HepG2 (cell line): ENCODE measurements at regions not wholly inside any gene's neighbourhood (a gene's known extent, or its start where the extent isn't known, plus 50 kb on each side); places are given as distances from the start of the nearest gene placed in this dataset.

Experiments used
- FOXP4 ChIP-seq: sonication (generic); formaldehyde crosslinking; IDR thresholded peaks from 2 replicates; pipeline ENCODE4 v1.4.0; 2020; ENCODE audit warnings: missing genetic modification reagents
- HDAC6 ChIP-seq: fragments of 200-600 bp; sonication (generic); IDR thresholded peaks from 2 replicates; pipeline ENCODE4 v1.7.0; 2017; ENCODE audit warnings: mild to moderate bottlenecking, antibody characterized with exemption, low read length, low read depth
- ISL2 ChIP-seq: sonication (generic); formaldehyde crosslinking; IDR thresholded peaks from 2 replicates; pipeline ENCODE4 v1.5.0; 2020; ENCODE audit warnings: missing genetic modification reagents
- MAZ ChIP-seq, 2 experiments: sonication (generic) in 1 of 2; formaldehyde crosslinking in 1 of 2; IDR thresholded peaks; 2 replicates each; pipeline versions ENCODE4 v1.5.0 to v1.6.1; 2012 to 2020; ENCODE audit warnings: low read depth in 2 of 2, mild to moderate bottlenecking in 2 of 2, borderline replicate concordance in 1 of 2, improper control_type of control experiment in 1 of 2, low read length in 1 of 2, missing genetic modification reagents in 1 of 2, moderate library complexity in 1 of 2
- MLLT10 ChIP-seq: sonication (generic); formaldehyde crosslinking; IDR thresholded peaks from 2 replicates; pipeline ENCODE4 v1.4.0; 2020; ENCODE audit warnings: missing genetic modification reagents
- MTA1 ChIP-seq: sonication (generic); formaldehyde crosslinking; IDR thresholded peaks from 2 replicates; pipeline ENCODE4 v1.4.0; 2020; ENCODE audit warnings: missing genetic modification reagents, mild to moderate bottlenecking, borderline replicate concordance
- MTF2 ChIP-seq: sonication (generic); formaldehyde crosslinking; IDR thresholded peaks from 2 replicates; pipeline ENCODE4 v1.5.0; 2020; ENCODE audit warnings: missing genetic modification reagents, borderline replicate concordance
- RARA ChIP-seq: IDR thresholded peaks from 2 replicates; pipeline ENCODE4 v1.6.1; 2016; ENCODE audit warnings: missing genetic modification reagents, missing compliant biosample characterization
- USF2 ChIP-seq, 2 experiments: sonication (generic) in 1 of 2; formaldehyde crosslinking in 1 of 2; IDR thresholded peaks; 2 replicates each; pipeline versions ENCODE4 v1.5.1 to v1.6.1; 2011 to 2020; ENCODE audit warnings: borderline replicate concordance in 1 of 2, low read depth in 1 of 2, low read length in 1 of 2, mild to moderate bottlenecking in 1 of 2, missing genetic modification reagents in 1 of 2, moderate library complexity in 1 of 2
- ZNF614 ChIP-seq: IDR thresholded peaks from 2 replicates; pipeline ENCODE4 v1.6.1; 2018; ENCODE audit warnings: missing biosample characterization, missing genetic modification reagents, inconsistent platforms, borderline replicate concordance
- ZNF776 ChIP-seq: sonication (generic); formaldehyde crosslinking; IDR thresholded peaks from 2 replicates; pipeline ENCODE4 v1.4.0; 2020; ENCODE audit warnings: mild to moderate bottlenecking, missing genetic modification reagents
- TF ChIP-seq, protein P1 (sequence below): sonication (generic); formaldehyde crosslinking; IDR thresholded peaks from 2 replicates; pipeline ENCODE4 v1.5.0; 2020; ENCODE audit warnings: mild to moderate bottlenecking, missing genetic modification reagents, moderate library complexity

GRCh38 chr13:30108216-30108912, 199.0 kb downstream of the KATNAL1 start:
- TF ChIP-seq ZNF776 (CRISPR knock-in tag) (no peak), ZNF614 (CRISPR knock-in tag) (no peak), RARA (CRISPR knock-in tag) (no peak), MTA1 (CRISPR knock-in tag) (no peak), FOXP4 (CRISPR knock-in tag) (no peak), MLLT10 (no peak), MAZ (IDR thresholded peaks at IDR 0.05; ENCODE audit: borderline replicate concordance, low read depth, low read length) (no peak), MAZ (CRISPR knock-in tag; IDR thresholded peaks at IDR 0.05; ENCODE audit: low read depth) (no peak), USF2 (IDR thresholded peaks at IDR 0.05; ENCODE audit: low read depth, low read length) (no peak), USF2 (CRISPR knock-in tag; IDR thresholded peaks at IDR 0.05; ENCODE audit: borderline replicate concordance) (no peak), MTF2 (CRISPR knock-in tag) (no peak), HDAC6 (no peak), ISL2 (CRISPR knock-in tag) (no peak)
- TF ChIP-seq, protein P1, sequence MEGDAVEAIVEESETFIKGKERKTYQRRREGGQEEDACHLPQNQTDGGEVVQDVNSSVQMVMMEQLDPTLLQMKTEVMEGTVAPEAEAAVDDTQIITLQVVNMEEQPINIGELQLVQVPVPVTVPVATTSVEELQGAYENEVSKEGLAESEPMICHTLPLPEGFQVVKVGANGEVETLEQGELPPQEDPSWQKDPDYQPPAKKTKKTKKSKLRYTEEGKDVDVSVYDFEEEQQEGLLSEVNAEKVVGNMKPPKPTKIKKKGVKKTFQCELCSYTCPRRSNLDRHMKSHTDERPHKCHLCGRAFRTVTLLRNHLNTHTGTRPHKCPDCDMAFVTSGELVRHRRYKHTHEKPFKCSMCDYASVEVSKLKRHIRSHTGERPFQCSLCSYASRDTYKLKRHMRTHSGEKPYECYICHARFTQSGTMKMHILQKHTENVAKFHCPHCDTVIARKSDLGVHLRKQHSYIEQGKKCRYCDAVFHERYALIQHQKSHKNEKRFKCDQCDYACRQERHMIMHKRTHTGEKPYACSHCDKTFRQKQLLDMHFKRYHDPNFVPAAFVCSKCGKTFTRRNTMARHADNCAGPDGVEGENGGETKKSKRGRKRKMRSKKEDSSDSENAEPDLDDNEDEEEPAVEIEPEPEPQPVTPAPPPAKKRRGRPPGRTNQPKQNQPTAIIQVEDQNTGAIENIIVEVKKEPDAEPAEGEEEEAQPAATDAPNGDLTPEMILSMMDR (CRISPR knock-in tag) = no peak
